GM13977 (cell line): ENCODE measurements at regions not wholly inside any gene's neighbourhood (a gene's known extent, or its start where the extent isn't known, plus 50 kb on each side); places are given as distances from the start of the nearest gene placed in this dataset.

Experiments
- DNase-seq: peaks from one replicate; pipeline ENCODE4 v3.0.0; 2012; ENCODE audit warnings: low spot score
- CTCF ChIP-seq: IDR thresholded peaks from 2 replicates; pipeline ENCODE4 v1.5.1; 2012; ENCODE audit warnings: mild to moderate bottlenecking, control low read depth; ENCODE audit not compliant: insufficient read depth; ENCODE audit errors: extremely low read depth, missing control alignments
- in situ Hi-C: fragments of 300-500 bp; cut with MboI; formaldehyde crosslinking; loops from one replicate; pipeline ENCODE4 v1.12.0; 2022; ENCODE audit warnings: low sequenced_read_pairs, low pct_unique_long_range_greater_than_20kb, mixed read lengths, inconsistent platforms; ENCODE audit not compliant: unreplicated experiment

GRCh38 chr2:38495880-38496279 is 106.8 kb downstream of the HNRNPLL start:
- DNase-seq, result no peak
- in situ Hi-C loops, result no loop called here
- TF ChIP-seq CTCF, result no peak

GRCh38 chr2:38494394-38494793 is 108.3 kb downstream of the HNRNPLL start:
- DNase-seq, result no peak
- no peak for TF ChIP-seq CTCF
- in situ Hi-C loops, result no loop called here

DNA sequence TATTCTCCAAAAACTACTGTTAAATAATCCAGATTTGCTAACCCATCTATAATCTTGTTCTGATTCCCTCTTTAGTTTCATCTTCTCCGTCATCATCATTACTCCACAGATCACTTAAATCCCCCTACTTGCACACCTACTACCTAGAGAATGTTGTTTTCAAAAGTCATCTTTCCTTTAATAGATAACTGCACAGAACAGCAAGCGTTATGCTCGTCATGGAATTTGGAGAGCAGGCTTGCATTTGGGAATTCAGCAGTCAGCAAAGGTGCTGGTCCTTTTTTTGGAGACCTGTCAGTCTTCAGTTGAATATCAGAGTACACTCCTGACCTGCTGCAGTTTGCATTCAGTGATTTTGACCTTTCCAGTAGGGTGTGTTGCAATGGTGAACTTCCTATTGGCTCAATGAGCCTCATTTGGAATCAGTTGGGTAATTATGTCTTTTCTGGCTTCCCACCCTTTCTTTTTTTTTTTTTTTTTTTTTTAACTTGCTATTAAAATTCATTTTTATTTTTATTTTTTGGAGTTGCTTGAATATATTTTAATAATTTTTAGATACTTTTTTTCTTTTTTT is 110.6 kb downstream of the HNRNPLL start:
- in situ Hi-C loops, result no loop called here
- TF ChIP-seq CTCF, result no peak
- no peak for DNase-seq

GRCh38 chr2:38491436-38491835 is 111.3 kb downstream of the HNRNPLL start:
- in situ Hi-C loops, result no loop called here
- TF ChIP-seq CTCF, result no peak
- DNase-seq, result no peak

- TF ChIP-seq CTCF, result no peak
- DNase-seq, result no peak
- in situ Hi-C loops, result no loop called here
Observed at GRCh38 chr2:38489846-38490245, 112.8 kb upstream of the ATL2 start.

GRCh38 chr2:38487852-38488251 is 110.8 kb upstream of the ATL2 start:
- no peak for TF ChIP-seq CTCF
- no peak for DNase-seq
- in situ Hi-C loops, result no loop called here

- DNase-seq, result no peak
- no peak for TF ChIP-seq CTCF
- in situ Hi-C loops, result no loop called here
Observed at GRCh38 chr2:38486213-38487026, 109.3 kb upstream of the ATL2 start.
